ENCODE measurements at regions not wholly inside any gene's neighbourhood (a gene's known extent, or its start where the extent isn't known, plus 50 kb on each side); places are given as distances from the start of the nearest gene placed in this dataset.

DNA sequence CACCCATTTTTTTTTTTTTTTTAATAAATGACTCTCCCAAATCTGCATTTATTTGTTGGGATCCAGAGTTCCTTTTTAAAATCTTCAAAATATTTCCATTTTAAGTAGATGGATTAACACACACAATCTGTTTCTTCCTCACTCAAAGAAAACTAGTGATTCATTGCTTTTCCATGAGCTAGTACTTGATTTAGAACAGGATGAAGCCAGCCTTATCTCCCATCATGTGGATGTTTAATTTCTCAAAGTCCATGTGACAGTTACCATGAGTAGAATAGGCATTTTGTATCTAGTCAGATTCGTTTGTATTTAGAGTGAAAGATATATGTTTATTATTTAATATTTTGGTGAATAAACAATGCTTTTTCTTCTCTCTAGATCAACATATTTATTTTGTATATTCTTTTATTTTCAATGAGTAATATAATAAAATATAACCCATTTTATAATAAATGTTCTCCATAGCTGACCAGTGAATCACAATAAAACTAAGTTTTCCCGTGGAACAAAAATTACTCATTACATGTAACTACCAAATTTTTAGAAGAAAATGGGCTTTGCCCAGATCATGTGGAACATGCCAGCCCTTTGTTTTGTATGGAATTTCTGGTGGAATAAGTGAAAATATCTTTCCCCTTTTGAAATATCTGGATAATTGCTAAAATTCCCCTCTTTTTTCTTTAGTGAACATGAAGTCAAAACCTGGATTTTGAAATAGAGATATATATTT is 54.9 kb upstream of the RPS23 start:
- DNase-seq, result no peak
- ATAC-seq, result no peak
- Histone ChIP-seq H3K27ac (ENCODE audit: low read depth, low read length) (no peak overlapping the region), H3K36me3 (ENCODE audit: control insufficient read depth in 2 of 3, insufficient read depth in 3 of 3, low read length in 3 of 3) (no peaks in the 10 kb centered on the region), H3K4me3 (ENCODE audit: low read length) (no peak overlapping the region), H3K27me3 (ENCODE audit: control insufficient read depth in 2 of 2, insufficient read depth in 2 of 2, low read length in 2 of 2) (no peaks in the 10 kb centered on the region), H3K4me1 (ENCODE audit: control insufficient read depth in 2 of 2, insufficient read depth in 2 of 2, low read length in 2 of 2) (no peaks in the 10 kb centered on the region), H3K9me3 (ENCODE audit: control insufficient read depth in 2 of 3, low read length in 3 of 3) (no peaks in the 10 kb centered on the region)
- ChIA-PET POLR2A (no interaction called here), CTCF (no interaction called here)
- no peak overlapping the region for H3K27ac Mint-ChIP-seq
- no peaks in the 10 kb centered on the region for H3K4me1 Mint-ChIP-seq
- intact Hi-C loops (cut with micrococcal nuclease), result no loop called here
- peaks cover 0 to 8% (median 0%) of the 10 kb centered on the region in 5 donors for H3K36me3 Mint-ChIP-seq
- peaks cover 0 to 3% (median 0%) of the 10 kb centered on the region in 11 donors for H3K9me3 Mint-ChIP-seq
- no peak overlapping the region for H3K4me3 Mint-ChIP-seq
- peaks cover 0 to 11% (median 4%) of the 10 kb centered on the region in 5 donors for H3K27me3 Mint-ChIP-seq

GRCh38 chr5:82332064-82332855 is 54.1 kb upstream of the RPS23 start:
- Mint-ChIP-seq H3K27ac (peak overlapping the region in 1 of 9 donors; percentile 47), H3K27me3 (peaks cover 0 to 11% (median 4%) of the 10 kb centered on the region in 5 donors), H3K4me3 (no peak overlapping the region), H3K4me1 (no peaks in the 10 kb centered on the region), H3K36me3 (peaks cover 0 to 8% (median 0%) of the 10 kb centered on the region in 5 donors), H3K9me3 (peaks cover 0 to 3% (median 0%) of the 10 kb centered on the region in 11 donors)
- intact Hi-C loops (cut with micrococcal nuclease), result no loop called here
- ChIA-PET POLR2A (no interaction called here), CTCF (no interaction called here)
- Histone ChIP-seq H3K36me3 (ENCODE audit: control insufficient read depth in 2 of 3, insufficient read depth in 3 of 3, low read length in 3 of 3) (no peaks in the 10 kb centered on the region), H3K27me3 (ENCODE audit: control insufficient read depth in 2 of 2, insufficient read depth in 2 of 2, low read length in 2 of 2) (no peaks in the 10 kb centered on the region), H3K4me3 (ENCODE audit: low read length) (no peak overlapping the region), H3K4me1 (ENCODE audit: control insufficient read depth in 2 of 2, insufficient read depth in 2 of 2, low read length in 2 of 2) (no peaks in the 10 kb centered on the region), H3K27ac (ENCODE audit: low read depth, low read length) (no peak overlapping the region), H3K9me3 (ENCODE audit: control insufficient read depth in 2 of 3, low read length in 3 of 3) (no peaks in the 10 kb centered on the region)
- no peak for ATAC-seq
- no peak for DNase-seq

- ChIA-PET POLR2A (no interaction called here), CTCF (no interaction called here)
- Mint-ChIP-seq H3K9me3 (peaks cover 0 to 3% (median 0%) of the 10 kb centered on the region in 11 donors), H3K36me3 (peaks cover 0 to 8% (median 0%) of the 10 kb centered on the region in 5 donors), H3K27ac (no peak overlapping the region), H3K27me3 (peaks cover 0 to 11% (median 4%) of the 10 kb centered on the region in 5 donors), H3K4me1 (no peaks in the 10 kb centered on the region), H3K4me3 (no peak overlapping the region)
- H3K9me3 ChIP-seq (ENCODE audit: control insufficient read depth in 2 of 3, low read length in 3 of 3), result no peaks in the 10 kb centered on the region
- H3K4me1 ChIP-seq (ENCODE audit: control insufficient read depth in 2 of 2, insufficient read depth in 2 of 2, low read length in 2 of 2), result no peaks in the 10 kb centered on the region
- H3K27me3 ChIP-seq (ENCODE audit: control insufficient read depth in 2 of 2, insufficient read depth in 2 of 2, low read length in 2 of 2), result no peaks in the 10 kb centered on the region
- no peak overlapping the region for H3K27ac ChIP-seq (ENCODE audit: low read depth, low read length)
- ATAC-seq (no peak), DNase-seq (no peak)
- no peaks in the 10 kb centered on the region for H3K36me3 ChIP-seq (ENCODE audit: control insufficient read depth in 2 of 3, insufficient read depth in 3 of 3, low read length in 3 of 3)
- H3K4me3 ChIP-seq (ENCODE audit: low read length), result no peak overlapping the region
- intact Hi-C loops (cut with micrococcal nuclease), result no loop called here
Observed at GRCh38 chr5:82331557-82331956, 53.4 kb upstream of the RPS23 start.

DNA sequence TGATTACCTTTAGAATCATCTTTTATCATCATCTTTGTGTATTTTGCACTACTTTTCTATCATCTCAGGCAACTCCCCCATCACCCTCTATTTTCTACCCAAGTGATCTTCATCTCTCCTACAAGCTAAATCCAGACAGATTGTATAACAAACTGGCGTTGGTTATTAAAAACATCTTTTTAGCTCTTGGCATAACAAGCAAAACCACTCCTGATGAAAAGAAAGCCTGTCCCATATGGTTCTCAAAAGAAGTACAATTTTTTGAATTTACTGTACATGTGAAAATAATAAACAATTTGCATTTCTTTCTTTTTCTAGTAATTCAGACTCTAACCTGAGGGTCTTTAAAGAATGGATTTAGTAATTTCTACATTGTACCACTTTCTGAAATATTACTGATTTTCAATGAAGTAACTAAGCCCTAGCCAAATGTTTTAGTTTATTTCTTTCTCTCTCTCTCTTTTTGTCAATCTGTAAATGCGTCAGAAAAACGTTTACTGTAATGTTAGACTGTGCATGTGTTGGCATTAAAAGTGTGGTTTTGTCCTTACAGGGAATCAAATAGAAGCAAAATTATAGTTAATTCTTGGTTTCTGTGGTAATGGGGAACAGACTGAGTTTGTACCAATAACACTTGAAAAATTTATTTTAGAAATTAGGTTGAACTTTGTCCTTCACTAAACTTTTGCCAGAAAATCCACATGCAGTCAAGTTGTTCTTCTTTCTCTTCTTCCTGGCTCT is 52.5 kb upstream of the RPS23 start:
- H3K27me3 ChIP-seq (ENCODE audit: control insufficient read depth in 2 of 2, insufficient read depth in 2 of 2, low read length in 2 of 2), result no peaks in the 10 kb centered on the region
- ChIA-PET POLR2A (no interaction called here), CTCF (no interaction called here)
- H3K4me1 ChIP-seq (ENCODE audit: control insufficient read depth in 2 of 2, insufficient read depth in 2 of 2, low read length in 2 of 2), result no peaks in the 10 kb centered on the region
- Mint-ChIP-seq H3K27me3 (peaks cover 0 to 14% (median 6%) of the 10 kb centered on the region in 5 donors), H3K36me3 (peaks cover 0 to 8% (median 0%) of the 10 kb centered on the region in 5 donors), H3K9me3 (peaks cover 0 to 3% (median 0%) of the 10 kb centered on the region in 11 donors), H3K4me1 (no peaks in the 10 kb centered on the region), H3K27ac (no peak overlapping the region), H3K4me3 (no peak overlapping the region)
- no peak overlapping the region for H3K27ac ChIP-seq (ENCODE audit: low read depth, low read length)
- H3K9me3 ChIP-seq (ENCODE audit: control insufficient read depth in 2 of 3, low read length in 3 of 3), result no peaks in the 10 kb centered on the region
- DNase-seq, result no peak
- ATAC-seq, result no peak
- no peak overlapping the region for H3K4me3 ChIP-seq (ENCODE audit: low read length)
- no peaks in the 10 kb centered on the region for H3K36me3 ChIP-seq (ENCODE audit: control insufficient read depth in 2 of 3, insufficient read depth in 3 of 3, low read length in 3 of 3)
- intact Hi-C loops (cut with micrococcal nuclease), result no loop called here

DNA sequence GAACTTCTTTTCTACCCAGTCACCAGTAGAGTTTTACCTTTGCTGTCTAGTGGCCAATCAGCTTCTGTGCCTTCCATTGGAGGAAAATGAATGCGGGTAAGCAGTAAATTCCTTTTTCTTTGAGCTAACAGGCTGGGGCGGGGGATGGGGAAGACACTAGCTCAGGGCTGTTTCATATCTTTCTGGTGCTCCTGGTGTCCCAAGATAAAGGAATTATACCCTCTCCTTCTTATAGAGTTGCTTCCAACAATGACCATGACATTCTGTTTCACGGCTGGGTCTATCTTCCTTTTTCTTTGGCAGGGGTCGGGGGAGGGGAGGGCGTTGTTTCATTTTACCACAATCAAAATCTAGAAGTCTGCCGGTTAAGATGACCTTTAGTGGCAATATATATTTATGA is 51.2 kb upstream of the RPS23 start:
- no peaks in the 10 kb centered on the region for H3K36me3 ChIP-seq (ENCODE audit: control insufficient read depth in 2 of 3, insufficient read depth in 3 of 3, low read length in 3 of 3)
- intact Hi-C loops (cut with micrococcal nuclease), result no loop called here
- no peaks in the 10 kb centered on the region for H3K4me1 Mint-ChIP-seq
- H3K9me3 Mint-ChIP-seq, result peaks cover 0 to 3% (median 0%) of the 10 kb centered on the region in 11 donors
- H3K36me3 Mint-ChIP-seq, result peaks cover 0 to 8% (median 0%) of the 10 kb centered on the region in 5 donors
- H3K27ac Mint-ChIP-seq, result no peak overlapping the region
- no peak overlapping the region for H3K4me3 Mint-ChIP-seq
- no peak overlapping the region for H3K27ac ChIP-seq (ENCODE audit: low read depth, low read length)
- H3K4me3 ChIP-seq (ENCODE audit: low read length), result no peak overlapping the region
- no peaks in the 10 kb centered on the region for H3K27me3 ChIP-seq (ENCODE audit: control insufficient read depth in 2 of 2, insufficient read depth in 2 of 2, low read length in 2 of 2)
- no peaks in the 10 kb centered on the region for H3K9me3 ChIP-seq (ENCODE audit: control insufficient read depth in 2 of 3, low read length in 3 of 3)
- ATAC-seq (no peak), DNase-seq (no peak)
- ChIA-PET CTCF (no interaction called here), POLR2A (interaction anchor here (0.8 kb wide), 1 partner anchor 10 kb away, joined by 3 read pairs; no protein-coding TSS in a partner anchor)
- no peaks in the 10 kb centered on the region for H3K4me1 ChIP-seq (ENCODE audit: control insufficient read depth in 2 of 2, insufficient read depth in 2 of 2, low read length in 2 of 2)
- H3K27me3 Mint-ChIP-seq, result peaks cover 0 to 21% (median 10%) of the 10 kb centered on the region in 5 donors
